ENCODE measurements at regions not wholly inside any gene's neighbourhood (a gene's known extent, or its start where the extent isn't known, plus 50 kb on each side); places are given as distances from the start of the nearest gene placed in this dataset.

DNA sequence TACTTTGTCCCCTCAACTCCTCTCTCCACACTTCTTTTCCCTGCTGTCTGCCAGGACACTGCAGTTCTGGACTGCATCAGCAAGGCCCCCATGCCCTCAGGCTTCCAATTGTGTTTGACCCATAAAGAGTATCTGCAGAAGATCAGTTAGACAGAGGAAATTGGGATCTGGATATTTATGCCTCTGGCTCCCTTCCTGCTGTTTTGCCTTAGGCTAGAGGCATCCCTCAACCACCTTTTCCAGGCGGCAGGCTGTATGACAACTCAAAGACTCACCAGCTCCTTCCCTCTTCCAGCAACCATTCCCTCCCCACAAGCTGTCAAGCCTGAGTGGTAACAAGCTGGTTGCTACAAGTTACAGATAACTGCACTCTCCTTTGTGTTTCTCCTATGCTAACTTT lies 66.4 kb upstream of the NDP start:
- TF ChIP-seq CTCF (IDR thresholded peaks at IDR 0.05 in 8 of 11, conservative IDR thresholded peaks at IDR 0.05 in 3 of 11) (no peak), POLR2A (IDR thresholded peaks at IDR 0.05) (no peak)
